Calu3 (cell line): ENCODE measurements at regions not wholly inside any gene's neighbourhood (a gene's known extent, or its start where the extent isn't known, plus 50 kb on each side); places are given as distances from the start of the nearest gene placed in this dataset.

Experiments used
- BruUV-seq: library from RNA; stranded (reverse); fragments of 400-500 nt; replicated peaks from 2 replicates; lab custom pipeline; 2021; lab: Mats Ljungman, UMichigan
- CTCF ChIA-PET: fragments of 300-600 bp; sonication (Branson Sonifier 250); formaldehyde crosslinking; loops from one replicate; lab custom pipeline; 2022; ENCODE audit warnings: antibody characterized with exemption; lab: Charles Lee
- DNase-seq: peaks from one replicate; pipeline ENCODE4 v3.0.0; 2022
- H3K27ac Mint-ChIP-seq: one replicate; pipeline ENCODE4 v1.8.0; 2022; ENCODE audit warnings: mixed read lengths; ENCODE audit not compliant: unreplicated experiment
- H3K27me3 Mint-ChIP-seq: one replicate; pipeline ENCODE4 v1.8.0; 2022; ENCODE audit warnings: mixed read lengths; ENCODE audit not compliant: unreplicated experiment
- H3K36me3 Mint-ChIP-seq: one replicate; pipeline ENCODE4 v1.8.0; 2022; ENCODE audit warnings: mild to moderate bottlenecking, moderate library complexity, mixed read lengths; ENCODE audit not compliant: insufficient read depth, unreplicated experiment
- H3K4me1 Mint-ChIP-seq: one replicate; pipeline ENCODE4 v1.8.0; 2022; ENCODE audit warnings: mild to moderate bottlenecking, low read depth, mixed read lengths; ENCODE audit not compliant: unreplicated experiment
- H3K4me3 Mint-ChIP-seq: one replicate; pipeline ENCODE4 v1.8.0; 2022; ENCODE audit warnings: mild to moderate bottlenecking, low read depth, moderate library complexity, mixed read lengths; ENCODE audit not compliant: unreplicated experiment
- H3K9me3 Mint-ChIP-seq: one replicate; pipeline ENCODE4 v1.8.0; 2022; ENCODE audit warnings: low read depth, mixed read lengths; ENCODE audit not compliant: unreplicated experiment
- CTCF ChIP-seq: fragments of 200-600 bp; IDR thresholded peaks from one replicate; pipeline ENCODE4 v1.8.0; 2022; ENCODE audit warnings: antibody characterized with exemption; ENCODE audit not compliant: unreplicated experiment
- intact Hi-C: fragments of 100-400 bp; cut with micrococcal nuclease; formaldehyde crosslinking; loops from one replicate; pipeline ENCODE4 v1.10.0; 2022; ENCODE audit not compliant: unreplicated experiment

GRCh38 chr16:17668386-17668785, 197.6 kb upstream of the XYLT1 start:
- DNase-seq = no peak
- no TSS peak for BruUV-seq
- CTCF ChIA-PET = no interaction called here
- Mint-ChIP-seq H3K4me1 (no peaks in the 10 kb centered on the region), H3K36me3 (no peaks in the 10 kb centered on the region), H3K27me3 (no peaks in the 10 kb centered on the region), H3K9me3 (peaks cover 8% of the 10 kb centered on the region), H3K4me3 (no peak overlapping the region), H3K27ac (no peak overlapping the region)
- TF ChIP-seq CTCF = no peak
- intact Hi-C loops = no loop called here

- Mint-ChIP-seq H3K27ac (no peak overlapping the region), H3K36me3 (no peaks in the 10 kb centered on the region), H3K4me3 (no peak overlapping the region), H3K27me3 (no peaks in the 10 kb centered on the region), H3K9me3 (peaks cover 8% of the 10 kb centered on the region), H3K4me1 (no peaks in the 10 kb centered on the region)
- CTCF ChIA-PET = no interaction called here
- TF ChIP-seq CTCF = no peak
- DNase-seq = no peak
- intact Hi-C loops = no loop called here
- BruUV-seq = no TSS peak
Observed at GRCh38 chr16:17666293-17666692, 195.5 kb upstream of the XYLT1 start.

- DNase-seq = no peak
- H3K4me1 Mint-ChIP-seq = no peaks in the 10 kb centered on the region
- TF ChIP-seq CTCF = no peak
- no TSS peak for BruUV-seq
- H3K9me3 Mint-ChIP-seq = no peaks in the 10 kb centered on the region
- no peak overlapping the region for H3K27ac Mint-ChIP-seq
- H3K36me3 Mint-ChIP-seq = no peaks in the 10 kb centered on the region
- intact Hi-C loops = no loop called here
- CTCF ChIA-PET = no interaction called here
- peaks cover 17% of the 10 kb centered on the region for H3K27me3 Mint-ChIP-seq
- no peak overlapping the region for H3K4me3 Mint-ChIP-seq
Observed at GRCh38 chr16:17658881-17659280, 188.1 kb upstream of the XYLT1 start.

GRCh38 chr16:17657045-17657444, 186.3 kb upstream of the XYLT1 start:
- intact Hi-C loops = no loop called here
- peaks cover 3% of the 10 kb centered on the region for H3K9me3 Mint-ChIP-seq

More at GRCh38 chr16:17657045-17657444, 186.3 kb upstream of the XYLT1 start:
- Mint-ChIP-seq H3K27me3 (peaks cover 17% of the 10 kb centered on the region), H3K27ac (no peak overlapping the region), H3K4me1 (no peaks in the 10 kb centered on the region), H3K4me3 (no peak overlapping the region), H3K36me3 (no peaks in the 10 kb centered on the region)
- DNase-seq = no peak
- BruUV-seq = no TSS peak
- TF ChIP-seq CTCF = no peak
- CTCF ChIA-PET = no interaction called here
